Lung (tissue), 11 donors: ENCODE measurements at regions not wholly inside any gene's neighbourhood (a gene's known extent, or its start where the extent isn't known, plus 50 kb on each side); places are given as distances from the start of the nearest gene placed in this dataset.

ENCODE experiments used
- ATAC-seq: fragments of 200-7000 bp; cut with Tn5 transposase; one replicate; pipeline ENCODE4 v1.9.1; 2020; ENCODE audit warnings: moderate number of reproducible peaks; ENCODE audit not compliant: insufficient read depth, low FRiP score
- DNase-seq, 3 donors: peaks; one replicate each; pipeline ENCODE4 v3.0.0-alpha.2; 2013 to 2017
- H3K27ac ChIP-seq, 2 donors: one replicate each; pipeline ENCODE4 v1.5.1; 2013; ENCODE audit warnings: mild to moderate bottlenecking in 2 of 2, moderate library complexity in 2 of 2, control low read depth in 1 of 2, inconsistent platforms in 1 of 2, low read depth in 1 of 2, low read length in 1 of 2
- H3K27me3 ChIP-seq, 3 donors: one replicate each; pipeline ENCODE4 v1.5.1; 2013; ENCODE audit warnings: low read length in 2 of 3; ENCODE audit not compliant: control insufficient read depth in 3 of 3, insufficient read depth in 3 of 3
- H3K36me3 ChIP-seq, 4 donors: one replicate each; pipeline ENCODE4 v1.5.1; 2013; ENCODE audit warnings: low read length in 4 of 4, mild to moderate bottlenecking in 1 of 4, moderate library complexity in 1 of 4; ENCODE audit not compliant: control insufficient read depth in 4 of 4, insufficient read depth in 4 of 4
- H3K4me1 ChIP-seq, 5 donors: one replicate each; pipeline ENCODE4 v1.5.1; 2013; ENCODE audit warnings: low read length in 5 of 5, mild to moderate bottlenecking in 2 of 5, moderate library complexity in 1 of 5; ENCODE audit not compliant: control insufficient read depth in 5 of 5, insufficient read depth in 5 of 5
- H3K4me3 ChIP-seq: one replicate; pipeline ENCODE4 v1.5.1; 2013; ENCODE audit warnings: mild to moderate bottlenecking, control low read depth, moderate library complexity
- H3K9ac ChIP-seq, 2 donors: one replicate each; pipeline ENCODE4 v1.5.1; 2013; ENCODE audit warnings: low read length in 2 of 2, control low read depth in 1 of 2; ENCODE audit not compliant: insufficient read depth in 1 of 2
- H3K9me3 ChIP-seq, 4 donors: one replicate each; pipeline ENCODE4 v1.5.1; 2013; ENCODE audit warnings: low read length in 3 of 4, mild to moderate bottlenecking in 1 of 4, moderate library complexity in 1 of 4; ENCODE audit not compliant: control insufficient read depth in 4 of 4, insufficient read depth in 3 of 4
- WGBS, 2 donors: extraction: QIAGEN DNeasy Blood & Tissue Kit; methylation state at CpG; one replicate each; pipeline ENCODE4 v1.1.7; 2013; 5-methylcytosine and 5-hydroxymethylcytosine counted together
- TF ChIP-seq, protein P1 (sequence below): IDR thresholded peaks from 2 replicates; pipeline ENCODE4 v1.5.1; 2012; ENCODE audit warnings: mild to moderate bottlenecking; ENCODE audit errors: control extremely low read depth, extremely low read depth
- donor health status: control.
- donor health status: control.
- donor health status: Bipolar disorder and iron deficiency.
- donor health status: healthy.
- donor health status: DM: yes; HTN: yes; CAD: no.

GRCh38 chr12:124224535-124225110, 70.3 kb upstream of the RFLNA start:
- Histone ChIP-seq H3K36me3 (no peaks in the 10 kb centered on the region), H3K9ac (no peak overlapping the region), H3K27me3 (peaks cover 0 to 2% (median 0%) of the 10 kb centered on the region in 3 donors), H3K9me3 (peaks cover 0 to 6% (median 2%) of the 10 kb centered on the region in 4 donors), H3K4me3 (no peak overlapping the region), H3K4me1 (no peaks in the 10 kb centered on the region), H3K27ac (no peak overlapping the region)
- DNase-seq (no peak), ATAC-seq (no peak)
- TF ChIP-seq, protein P1, sequence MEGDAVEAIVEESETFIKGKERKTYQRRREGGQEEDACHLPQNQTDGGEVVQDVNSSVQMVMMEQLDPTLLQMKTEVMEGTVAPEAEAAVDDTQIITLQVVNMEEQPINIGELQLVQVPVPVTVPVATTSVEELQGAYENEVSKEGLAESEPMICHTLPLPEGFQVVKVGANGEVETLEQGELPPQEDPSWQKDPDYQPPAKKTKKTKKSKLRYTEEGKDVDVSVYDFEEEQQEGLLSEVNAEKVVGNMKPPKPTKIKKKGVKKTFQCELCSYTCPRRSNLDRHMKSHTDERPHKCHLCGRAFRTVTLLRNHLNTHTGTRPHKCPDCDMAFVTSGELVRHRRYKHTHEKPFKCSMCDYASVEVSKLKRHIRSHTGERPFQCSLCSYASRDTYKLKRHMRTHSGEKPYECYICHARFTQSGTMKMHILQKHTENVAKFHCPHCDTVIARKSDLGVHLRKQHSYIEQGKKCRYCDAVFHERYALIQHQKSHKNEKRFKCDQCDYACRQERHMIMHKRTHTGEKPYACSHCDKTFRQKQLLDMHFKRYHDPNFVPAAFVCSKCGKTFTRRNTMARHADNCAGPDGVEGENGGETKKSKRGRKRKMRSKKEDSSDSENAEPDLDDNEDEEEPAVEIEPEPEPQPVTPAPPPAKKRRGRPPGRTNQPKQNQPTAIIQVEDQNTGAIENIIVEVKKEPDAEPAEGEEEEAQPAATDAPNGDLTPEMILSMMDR, result no peak
- WGBS, 2 donors, result 87 to 88% methylated on average over 19 of the region's 19 CpGs

- Histone ChIP-seq H3K27ac (no peak overlapping the region), H3K27me3 (peaks cover 0 to 2% (median 0%) of the 10 kb centered on the region in 3 donors), H3K4me1 (peaks cover 0 to 2% (median 0%) of the 10 kb centered on the region in 5 donors), H3K9ac (no peak overlapping the region), H3K9me3 (peaks cover 0 to 3% (median 1%) of the 10 kb centered on the region in 4 donors), H3K4me3 (no peak overlapping the region), H3K36me3 (no peaks in the 10 kb centered on the region)
- no peak for DNase-seq
- ATAC-seq, result no peak
- TF ChIP-seq, protein P1, result no peak
- WGBS, 2 donors, result 87 to 91% methylated on average over 4 of the region's 4 CpGs
These were observed 69.2 kb upstream of the RFLNA start for GRCh38 chr12:124225730-124226129.

GRCh38 chr12:124227951-124228711, 66.8 kb upstream of the RFLNA start:
- TF ChIP-seq, protein P1, result no peak
- DNase-seq (no peak), ATAC-seq (no peak)
- Histone ChIP-seq H3K9me3 (peaks cover 0 to 6% (median 2%) of the 10 kb centered on the region in 4 donors), H3K36me3 (no peaks in the 10 kb centered on the region), H3K27me3 (peaks cover 0 to 2% (median 0%) of the 10 kb centered on the region in 3 donors), H3K27ac (no peak overlapping the region), H3K4me1 (peaks cover 0 to 4% (median 0%) of the 10 kb centered on the region in 5 donors), H3K4me3 (no peak overlapping the region), H3K9ac (no peak overlapping the region)
- 81 to 82% methylated on average over 25 of the region's 25 CpGs for WGBS, 2 donors
